A204.1 (cell line): ENCODE measurements at regions not wholly inside any gene's neighbourhood (a gene's known extent, or its start where the extent isn't known, plus 50 kb on each side); places are given as distances from the start of the nearest gene placed in this dataset.

Experiments used
- FAIRE-seq: peaks from 2 replicates; lab custom pipeline; 2012; peaks lifted over from hg19 to GRCh38; lab: Jason Lieb, UNC

DNA sequence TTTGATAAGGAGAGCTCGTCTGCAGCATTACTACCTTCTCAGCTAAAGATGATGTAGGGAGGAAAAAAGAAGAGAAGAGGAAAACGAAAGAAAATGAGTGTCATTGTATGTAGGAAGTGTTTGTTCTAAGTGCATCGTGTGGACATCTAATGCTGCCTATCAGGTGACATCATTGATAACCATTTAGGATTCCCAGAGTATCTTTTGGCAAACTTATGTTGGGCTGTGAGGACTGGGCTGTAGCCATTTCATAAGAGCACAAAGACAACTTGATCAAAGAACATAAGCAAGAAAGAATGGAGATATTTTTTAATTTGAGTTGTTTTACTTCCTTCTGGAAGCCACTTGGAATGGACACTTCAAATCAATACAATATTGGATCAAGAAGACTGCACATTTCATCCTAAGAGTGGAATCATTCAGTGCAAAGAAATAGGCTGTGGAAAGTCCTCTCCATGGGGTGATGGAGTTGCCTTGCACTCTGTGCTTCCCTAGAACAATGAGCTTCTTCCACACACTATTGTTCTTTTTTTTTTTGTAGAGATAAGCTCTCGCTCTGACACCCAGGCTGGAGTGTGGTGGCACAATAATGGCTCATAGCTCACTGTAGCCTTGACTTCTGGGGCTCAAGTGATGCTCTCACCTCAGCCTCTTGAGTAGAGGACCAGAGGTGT lies 52.4 kb upstream of the UBL3 start:
- FAIRE-seq: no peak

DNA sequence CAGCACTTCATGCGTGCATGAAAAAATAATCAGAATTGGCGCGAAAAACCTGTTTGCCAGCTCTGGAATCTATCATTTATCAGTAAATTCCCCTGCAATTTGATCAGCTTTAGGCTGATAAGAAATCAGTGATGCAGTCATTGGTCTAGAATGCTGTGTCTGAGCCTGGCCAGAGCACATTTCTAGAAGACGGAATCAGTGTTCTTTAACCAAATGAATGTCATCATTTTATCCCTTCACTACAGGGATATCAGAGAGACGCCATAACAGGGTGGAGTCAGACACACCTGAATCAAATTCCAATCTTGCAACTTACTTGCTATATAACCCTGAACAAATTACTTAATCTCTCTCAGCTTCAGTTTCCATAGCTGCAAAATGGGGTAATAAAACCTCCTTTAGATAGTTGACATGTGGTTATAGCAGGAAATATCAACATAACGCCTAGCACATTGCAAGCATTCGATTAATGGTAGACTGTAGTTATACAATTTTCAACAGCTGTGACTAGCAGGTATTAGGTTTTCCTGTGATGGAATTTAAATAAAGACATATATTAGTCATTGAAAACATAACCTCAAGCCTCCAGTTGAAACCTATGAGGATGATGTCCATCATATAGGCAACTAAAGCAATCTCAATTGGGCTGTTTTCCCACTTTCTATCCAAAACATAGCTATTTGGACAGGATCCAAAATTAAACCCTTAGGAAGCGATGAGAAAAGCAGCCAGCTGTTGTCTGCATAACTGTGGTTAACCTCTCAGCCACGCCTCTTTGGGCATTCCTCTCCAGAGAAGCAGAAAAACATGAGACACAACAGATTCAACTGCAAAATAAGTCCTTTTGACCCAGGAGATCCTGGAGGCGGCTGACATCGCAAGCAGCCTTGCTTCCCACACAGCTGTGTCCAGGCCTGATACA lies 51.6 kb upstream of the UBL3 start:
- no peak for FAIRE-seq
